OCI-LY1 (cell line): ENCODE measurements at regions not wholly inside any gene's neighbourhood (a gene's known extent, or its start where the extent isn't known, plus 50 kb on each side); places are given as distances from the start of the nearest gene placed in this dataset.

Source experiments
- H2AFZ ChIP-seq: fragments of 200-600 bp; sonication (generic), shearing (Covaris generic); 2 replicates; pipeline ENCODE4 v1.6.0; 2014; ENCODE audit warnings: antibody characterized with exemption, mild to moderate bottlenecking, low read length
- H3F3A ChIP-seq: fragments of 200-600 bp; sonication (generic), shearing (Covaris generic); 2 replicates; pipeline ENCODE4 v1.6.0; 2014; ENCODE audit warnings: mild to moderate bottlenecking, antibody characterized with exemption, low read length, moderate library complexity; ENCODE audit not compliant: insufficient read depth
- H3K27ac ChIP-seq: fragments of 200-600 bp; sonication (generic); 2 replicates; pipeline ENCODE4 v1.5.1; 2014; ENCODE audit warnings: low read length, mixed run types, mild to moderate bottlenecking, low read depth; ENCODE audit not compliant: poor library complexity, severe bottlenecking
- H3K27me3 ChIP-seq: fragments of 200-600 bp; sonication (generic); 2 replicates; pipeline ENCODE4 v1.6.0; 2014; ENCODE audit warnings: antibody characterized with exemption, mild to moderate bottlenecking, low read length, moderate library complexity; ENCODE audit not compliant: insufficient read depth
- H3K36me3 ChIP-seq: fragments of 200-600 bp; sonication (generic); 2 replicates; pipeline ENCODE4 v1.6.1; 2014; ENCODE audit warnings: mild to moderate bottlenecking, antibody characterized with exemption, low read length, moderate library complexity, mixed read lengths; ENCODE audit not compliant: insufficient read depth
- H3K4me1 ChIP-seq: fragments of 200-600 bp; sonication (generic); 2 replicates; pipeline ENCODE4 v1.5.1; 2014; ENCODE audit warnings: mild to moderate bottlenecking, low read length, moderate library complexity; ENCODE audit not compliant: insufficient read depth, severe bottlenecking
- H3K4me2 ChIP-seq: fragments of 200-600 bp; sonication (generic), shearing (Covaris generic); 2 replicates; pipeline ENCODE4 v1.6.1; 2014; ENCODE audit warnings: low read length
- H3K4me3 ChIP-seq: fragments of 200-600 bp; sonication (generic); 2 replicates; pipeline ENCODE4 v1.5.1; 2014; ENCODE audit warnings: low read length, low read depth, mild to moderate bottlenecking, mixed read lengths; ENCODE audit not compliant: poor library complexity, severe bottlenecking
- H3K79me2 ChIP-seq: fragments of 200-600 bp; shearing (Covaris generic); 2 replicates; pipeline ENCODE4 v1.6.1; 2016; ENCODE audit warnings: mixed run types, low read length, mixed read lengths; ENCODE audit not compliant: insufficient read depth
- H3K9ac ChIP-seq: fragments of 200-600 bp; sonication (generic), shearing (Covaris generic); 2 replicates; pipeline ENCODE4 v1.6.1; 2014; ENCODE audit warnings: mild to moderate bottlenecking, low read length, mixed read lengths
- H3K9me2 ChIP-seq: fragments of 200-600 bp; sonication (generic), shearing (Covaris generic); 2 replicates; pipeline ENCODE4 v1.6.1; 2014; ENCODE audit warnings: low read depth, mild to moderate bottlenecking, low read length, mixed read lengths
- H3K9me3 ChIP-seq: fragments of 200-600 bp; shearing (Covaris generic); 2 replicates; pipeline ENCODE4 v1.6.1; 2014; ENCODE audit warnings: low read length, mixed read lengths
- H4K20me1 ChIP-seq: fragments of 200-600 bp; sonication (generic), shearing (Covaris generic); 2 replicates; pipeline ENCODE4 v1.6.0; 2016; ENCODE audit warnings: mild to moderate bottlenecking, low read length; ENCODE audit not compliant: insufficient read depth
- EZH2 ChIP-seq: fragments of 200-600 bp; sonication (generic), shearing (Covaris generic); IDR thresholded peaks from 2 replicates; pipeline ENCODE4 v1.8.0; 2017; ENCODE audit warnings: borderline replicate concordance, mixed run types, mild to moderate bottlenecking, antibody characterized with exemption, low read length, moderate library complexity, mixed read lengths
- TF ChIP-seq, protein P1 (sequence below): fragments of 200-600 bp; sonication (generic), shearing (Covaris generic); IDR thresholded peaks from 2 replicates; pipeline ENCODE4 v1.5.1; 2017; ENCODE audit warnings: mild to moderate bottlenecking, antibody characterized with exemption, low read length, moderate library complexity, mixed read lengths

- Histone ChIP-seq H3K4me1 (no peaks in the 10 kb centered on the region), H3K9me2 (no peaks in the 10 kb centered on the region), H2AFZ (no peak overlapping the region), H3K9ac (no peak overlapping the region), H3K79me2 (no peaks in the 10 kb centered on the region), H3K27ac (no peak overlapping the region), H3K4me3 (no peak overlapping the region), H3K27me3 (no peaks in the 10 kb centered on the region), H4K20me1 (no peaks in the 10 kb centered on the region), H3F3A (no peaks in the 10 kb centered on the region), H3K9me3 (no peaks in the 10 kb centered on the region), H3K4me2 (no peak overlapping the region), H3K36me3 (no peaks in the 10 kb centered on the region)
- no peak for TF ChIP-seq EZH2
- TF ChIP-seq, protein P1, sequence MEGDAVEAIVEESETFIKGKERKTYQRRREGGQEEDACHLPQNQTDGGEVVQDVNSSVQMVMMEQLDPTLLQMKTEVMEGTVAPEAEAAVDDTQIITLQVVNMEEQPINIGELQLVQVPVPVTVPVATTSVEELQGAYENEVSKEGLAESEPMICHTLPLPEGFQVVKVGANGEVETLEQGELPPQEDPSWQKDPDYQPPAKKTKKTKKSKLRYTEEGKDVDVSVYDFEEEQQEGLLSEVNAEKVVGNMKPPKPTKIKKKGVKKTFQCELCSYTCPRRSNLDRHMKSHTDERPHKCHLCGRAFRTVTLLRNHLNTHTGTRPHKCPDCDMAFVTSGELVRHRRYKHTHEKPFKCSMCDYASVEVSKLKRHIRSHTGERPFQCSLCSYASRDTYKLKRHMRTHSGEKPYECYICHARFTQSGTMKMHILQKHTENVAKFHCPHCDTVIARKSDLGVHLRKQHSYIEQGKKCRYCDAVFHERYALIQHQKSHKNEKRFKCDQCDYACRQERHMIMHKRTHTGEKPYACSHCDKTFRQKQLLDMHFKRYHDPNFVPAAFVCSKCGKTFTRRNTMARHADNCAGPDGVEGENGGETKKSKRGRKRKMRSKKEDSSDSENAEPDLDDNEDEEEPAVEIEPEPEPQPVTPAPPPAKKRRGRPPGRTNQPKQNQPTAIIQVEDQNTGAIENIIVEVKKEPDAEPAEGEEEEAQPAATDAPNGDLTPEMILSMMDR = no peak
Observed at GRCh38 chr13:82829040-82829439, 1053.2 kb downstream of the SLITRK1 start.

DNA sequence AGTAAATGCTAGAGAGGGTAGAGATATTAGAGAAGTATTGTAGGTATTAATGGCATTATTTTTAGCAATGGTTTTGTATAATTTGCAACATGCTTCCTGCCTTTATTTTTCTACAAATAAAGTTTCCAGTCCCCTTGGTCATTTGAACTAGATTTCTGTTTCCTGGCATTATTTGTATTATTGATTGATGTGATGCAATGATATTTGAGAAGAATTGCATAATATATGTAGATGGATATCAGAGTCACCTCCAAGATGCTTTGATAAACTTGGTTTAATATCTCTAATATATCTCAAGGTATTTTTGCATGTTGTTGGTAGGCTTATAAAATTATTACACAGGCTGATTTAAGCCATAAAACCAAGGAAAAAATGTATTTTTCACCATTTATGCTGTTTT lies 1054.5 kb downstream of the SLITRK1 start:
- H3K27me3 ChIP-seq = no peaks in the 10 kb centered on the region
- H3K9me2 ChIP-seq = no peaks in the 10 kb centered on the region
- no peak overlapping the region for H3K27ac ChIP-seq
- TF ChIP-seq EZH2 = no peak
- TF ChIP-seq, protein P1 = no peak
- no peaks in the 10 kb centered on the region for H3K79me2 ChIP-seq
- H3F3A ChIP-seq = no peaks in the 10 kb centered on the region
- H4K20me1 ChIP-seq = no peaks in the 10 kb centered on the region
- H3K4me2 ChIP-seq = no peak overlapping the region
- no peak overlapping the region for H3K4me3 ChIP-seq
- H3K4me1 ChIP-seq = no peaks in the 10 kb centered on the region
- H3K36me3 ChIP-seq = no peaks in the 10 kb centered on the region
- H2AFZ ChIP-seq = no peak overlapping the region
- no peaks in the 10 kb centered on the region for H3K9me3 ChIP-seq
- no peak overlapping the region for H3K9ac ChIP-seq

DNA sequence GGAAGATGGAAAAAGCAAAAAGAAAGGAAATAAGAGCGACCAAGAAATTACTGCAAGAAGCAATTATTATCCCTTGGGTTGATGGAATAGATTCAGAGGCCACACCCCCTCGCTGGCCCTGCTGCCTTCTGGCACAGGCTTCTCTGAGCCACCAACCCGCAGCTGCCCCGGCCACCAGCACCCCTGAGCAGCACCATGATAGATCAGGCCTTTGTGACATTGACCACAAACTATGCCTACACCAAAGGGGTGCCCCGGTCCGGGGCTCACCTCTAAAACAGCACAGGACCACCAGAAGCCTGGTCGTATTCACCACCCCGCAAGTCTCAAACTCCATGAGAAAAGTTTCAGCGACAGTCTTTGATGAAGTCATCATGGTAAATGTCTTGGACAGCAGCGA lies 1059.3 kb downstream of the SLITRK1 start:
- Histone ChIP-seq H3K9me3 (no peaks in the 10 kb centered on the region), H3K9ac (no peak overlapping the region), H3K9me2 (no peaks in the 10 kb centered on the region), H2AFZ (no peak overlapping the region), H3K27ac (no peak overlapping the region), H3K27me3 (no peaks in the 10 kb centered on the region), H4K20me1 (no peaks in the 10 kb centered on the region), H3K4me2 (no peak overlapping the region), H3F3A (no peaks in the 10 kb centered on the region), H3K4me1 (no peaks in the 10 kb centered on the region), H3K36me3 (no peaks in the 10 kb centered on the region), H3K79me2 (no peaks in the 10 kb centered on the region), H3K4me3 (no peak overlapping the region)
- TF ChIP-seq, protein P1 = no peak
- TF ChIP-seq EZH2 = no peak
